Activated CD8-positive, alpha-beta memory T cell treated with anti-CD3 and anti-CD28 coated beads for 36 hours (primary cell): ENCODE measurements at regions not wholly inside any gene's neighbourhood (a gene's known extent, or its start where the extent isn't known, plus 50 kb on each side); places are given as distances from the start of the nearest gene placed in this dataset.

ENCODE experiments used
- CTCF ChIA-PET: fragments of 350-600 bp; sonication (Branson Sonifier 250); formaldehyde crosslinking; loops from one replicate; lab custom pipeline; 2021; ENCODE audit warnings: antibody characterized with exemption; lab: Charles Lee
- POLR2A ChIA-PET: fragments of 350-600 bp; sonication (Branson Sonifier 250); formaldehyde crosslinking; loops from one replicate; lab custom pipeline; 2021; ENCODE audit warnings: antibody characterized with exemption; lab: Charles Lee

GRCh38 chr2:497770-498492 lies 179.3 kb downstream of the TMEM18 start:
- ChIA-PET POLR2A (no interaction called here), CTCF (no interaction called here)

- POLR2A ChIA-PET, result no interaction called here
- CTCF ChIA-PET, result no interaction called here
These were observed 180.5 kb downstream of the TMEM18 start for GRCh38 chr2:496729-497128.

- POLR2A ChIA-PET, result no interaction called here
- CTCF ChIA-PET, result no interaction called here
These were observed 181.4 kb downstream of the TMEM18 start for GRCh38 chr2:495745-496275.

GRCh38 chr2:494853-495252 lies 182.4 kb downstream of the TMEM18 start:
- POLR2A ChIA-PET, result no interaction called here
- CTCF ChIA-PET, result no interaction called here

GRCh38 chr2:493228-493627 lies 184.0 kb downstream of the TMEM18 start:
- POLR2A ChIA-PET, result no interaction called here
- CTCF ChIA-PET, result interaction anchor here (0.6 kb wide), 1 partner anchor 97 kb away, joined by 3 read pairs; no protein-coding TSS in a partner anchor

DNA sequence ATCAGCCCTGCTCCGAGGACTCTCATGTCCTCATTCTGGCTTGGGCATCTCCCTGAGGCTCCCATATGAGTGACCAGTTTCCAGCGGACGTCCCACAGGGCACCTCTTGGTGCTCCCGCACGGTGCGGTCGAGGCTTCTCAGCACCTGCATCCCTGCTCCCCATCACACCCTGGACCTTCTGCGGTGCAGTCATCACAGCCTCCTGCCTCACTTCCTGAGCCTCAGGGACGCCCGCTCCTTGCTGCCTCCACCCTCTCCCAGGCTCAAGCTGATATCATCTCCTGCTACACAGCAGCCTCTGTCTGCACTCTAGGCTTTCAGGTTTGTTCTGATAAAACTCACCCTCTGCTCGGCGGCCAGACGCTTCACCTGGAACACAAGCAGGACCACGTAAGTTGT lies 185.0 kb downstream of the TMEM18 start:
- ChIA-PET CTCF (no interaction called here), POLR2A (no interaction called here)

GRCh38 chr2:489838-490237 lies 187.4 kb downstream of the TMEM18 start:
- POLR2A ChIA-PET, result no interaction called here
- CTCF ChIA-PET, result no interaction called here

DNA sequence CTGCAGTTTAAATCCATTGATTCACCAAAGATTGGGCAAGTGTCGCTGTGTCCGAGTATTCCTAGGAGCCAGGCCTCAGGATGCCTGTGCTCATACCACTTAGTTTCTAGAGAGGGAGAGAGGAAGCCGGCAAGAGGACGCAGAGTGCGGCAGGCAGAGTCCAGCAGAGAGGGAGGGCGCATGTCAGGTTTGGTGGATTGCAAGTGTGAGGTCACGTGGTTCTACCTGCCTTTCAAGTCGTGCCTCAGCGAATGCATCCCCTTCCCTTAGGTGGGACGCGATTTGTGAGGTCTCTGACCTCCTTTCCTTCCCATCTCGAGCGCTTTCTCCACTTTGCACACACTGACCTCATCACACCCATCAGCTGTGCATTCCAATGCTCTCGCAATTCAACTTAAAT lies 188.1 kb downstream of the TMEM18 start:
- ChIA-PET POLR2A (no interaction called here), CTCF (no interaction called here)

DNA sequence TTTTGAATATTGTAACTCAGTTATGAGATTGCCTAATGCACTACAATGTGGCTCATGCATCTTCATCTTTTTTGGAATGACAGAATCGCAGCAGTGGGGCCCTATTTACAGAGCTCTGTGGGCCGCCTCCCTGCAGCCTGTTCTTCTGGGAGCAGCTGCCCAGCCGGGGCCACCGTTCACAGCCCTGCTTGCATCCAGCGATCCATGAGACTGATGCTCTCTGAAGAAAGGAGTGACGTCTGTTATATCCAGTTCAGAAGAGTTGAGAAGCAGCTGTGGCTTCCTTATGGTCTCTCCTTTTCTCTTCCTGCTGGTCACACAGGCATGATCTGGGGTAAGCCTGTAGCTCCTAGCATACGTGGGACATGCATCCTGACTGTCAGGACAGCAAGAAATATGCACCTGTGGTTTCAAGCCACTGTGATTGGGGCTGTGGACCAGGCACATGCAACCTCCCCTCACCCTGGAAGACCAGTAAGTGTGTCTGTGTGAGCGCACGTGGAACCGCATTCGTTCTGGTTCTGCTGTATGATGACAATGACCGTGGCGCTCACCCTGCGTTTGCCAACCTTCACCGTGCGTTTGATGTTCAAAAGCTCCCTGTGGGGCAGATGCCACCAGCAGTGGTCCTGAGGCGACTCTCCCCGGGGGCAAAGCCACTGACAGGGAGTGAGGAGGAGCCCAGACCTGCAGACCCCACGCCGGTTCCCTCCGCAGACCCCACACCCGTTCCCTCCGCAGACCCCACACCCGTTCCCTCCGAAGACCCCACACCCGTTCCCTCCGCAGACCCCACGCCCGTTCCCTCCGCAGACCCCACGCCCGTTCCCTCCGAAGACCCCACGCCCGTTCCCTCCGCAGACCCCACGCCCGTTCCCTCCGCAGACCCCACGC lies 189.8 kb downstream of the TMEM18 start:
- CTCF ChIA-PET, result no interaction called here
- POLR2A ChIA-PET, result no interaction called here

DNA sequence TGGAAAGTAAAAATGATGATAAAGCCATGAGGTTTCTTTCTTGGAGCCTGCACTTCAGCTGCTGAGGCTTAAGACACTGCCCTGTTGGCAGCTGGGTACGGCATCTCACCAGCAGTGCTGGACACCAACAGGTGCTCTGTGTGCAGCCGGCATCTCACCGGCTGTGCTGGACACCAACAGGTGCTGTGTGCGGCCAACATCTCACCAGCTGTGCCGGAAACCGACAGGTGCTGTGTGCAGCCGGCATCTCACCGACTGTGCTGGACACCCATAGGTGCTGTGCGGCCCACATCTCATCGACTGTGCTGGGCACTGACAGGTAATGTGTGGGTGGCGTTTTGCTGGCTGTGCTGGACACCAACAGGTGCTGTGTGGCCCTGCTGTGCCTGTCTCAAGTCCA lies 190.8 kb downstream of the TMEM18 start:
- ChIA-PET POLR2A (no interaction called here), CTCF (no interaction called here)

- CTCF ChIA-PET, result no interaction called here
- POLR2A ChIA-PET, result no interaction called here
These were observed 193.5 kb upstream of the ALKAL2 start for GRCh38 chr2:481388-481787.

- CTCF ChIA-PET, result no interaction called here
These were observed 191.7 kb upstream of the ALKAL2 start for GRCh38 chr2:479490-480176.

GRCh38 chr2:479031-479430 lies 191.1 kb upstream of the ALKAL2 start:
- POLR2A ChIA-PET, result no interaction called here
- CTCF ChIA-PET, result no interaction called here

More at GRCh38 chr2:479490-480176, 191.7 kb upstream of the ALKAL2 start:
- POLR2A ChIA-PET, result no interaction called here

DNA sequence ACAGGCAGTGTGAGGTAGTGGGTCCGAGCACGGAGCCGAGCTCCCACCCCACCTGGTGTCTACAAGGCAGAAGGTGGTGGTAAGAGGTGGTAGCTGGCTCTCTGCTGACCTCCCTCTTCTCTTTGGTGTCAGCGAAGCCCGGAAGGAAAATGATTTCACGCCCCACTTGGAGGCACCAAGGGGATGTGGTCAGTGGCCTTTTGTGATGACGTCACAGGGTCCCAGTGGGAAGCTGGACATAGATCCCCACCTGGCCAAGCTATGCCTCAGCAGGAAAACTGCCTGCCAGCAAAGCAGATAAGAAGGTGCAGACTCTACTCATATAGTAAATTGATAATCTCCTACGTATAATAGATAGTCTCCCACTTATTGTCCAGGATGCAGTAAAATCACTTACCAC lies 183.7 kb upstream of the ALKAL2 start:
- ChIA-PET CTCF (no interaction called here), POLR2A (no interaction called here)

GRCh38 chr2:469514-469913 lies 181.6 kb upstream of the ALKAL2 start:
- CTCF ChIA-PET, result no interaction called here
- POLR2A ChIA-PET, result no interaction called here

DNA sequence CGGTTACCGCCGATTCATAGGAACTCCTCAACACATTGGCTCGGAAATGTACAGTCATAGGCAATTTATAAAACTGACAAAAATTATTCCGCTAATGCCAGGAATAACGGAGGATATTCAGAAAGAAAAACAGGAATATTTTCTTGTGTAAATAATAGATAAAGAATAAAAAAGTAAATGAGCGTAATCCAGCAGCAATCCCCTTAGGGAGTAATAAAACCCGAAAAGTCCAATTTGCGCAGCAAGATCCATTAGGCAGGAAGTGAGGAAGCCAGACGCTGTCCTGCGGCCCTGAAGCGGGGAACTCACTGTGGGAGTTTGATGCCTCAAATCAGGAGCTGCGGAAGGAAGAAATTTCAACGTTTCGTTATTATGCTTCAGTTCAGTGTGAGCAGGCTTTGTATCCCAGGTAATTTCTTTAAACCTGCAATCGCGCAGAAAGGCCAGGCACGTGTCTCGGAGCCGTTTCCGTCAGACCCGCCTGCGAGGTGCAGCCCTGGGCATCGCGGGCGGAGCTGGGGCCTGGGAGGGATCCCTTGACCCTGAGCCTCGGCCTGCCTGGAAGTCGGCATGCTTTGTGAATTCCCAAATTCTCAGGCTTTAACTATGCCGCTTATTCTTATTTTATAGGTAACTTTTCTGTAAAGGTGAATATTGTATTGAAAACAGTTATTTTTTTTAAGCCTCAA lies 180.9 kb upstream of the ALKAL2 start:
- ChIA-PET CTCF (no interaction called here), POLR2A (no interaction called here)

DNA sequence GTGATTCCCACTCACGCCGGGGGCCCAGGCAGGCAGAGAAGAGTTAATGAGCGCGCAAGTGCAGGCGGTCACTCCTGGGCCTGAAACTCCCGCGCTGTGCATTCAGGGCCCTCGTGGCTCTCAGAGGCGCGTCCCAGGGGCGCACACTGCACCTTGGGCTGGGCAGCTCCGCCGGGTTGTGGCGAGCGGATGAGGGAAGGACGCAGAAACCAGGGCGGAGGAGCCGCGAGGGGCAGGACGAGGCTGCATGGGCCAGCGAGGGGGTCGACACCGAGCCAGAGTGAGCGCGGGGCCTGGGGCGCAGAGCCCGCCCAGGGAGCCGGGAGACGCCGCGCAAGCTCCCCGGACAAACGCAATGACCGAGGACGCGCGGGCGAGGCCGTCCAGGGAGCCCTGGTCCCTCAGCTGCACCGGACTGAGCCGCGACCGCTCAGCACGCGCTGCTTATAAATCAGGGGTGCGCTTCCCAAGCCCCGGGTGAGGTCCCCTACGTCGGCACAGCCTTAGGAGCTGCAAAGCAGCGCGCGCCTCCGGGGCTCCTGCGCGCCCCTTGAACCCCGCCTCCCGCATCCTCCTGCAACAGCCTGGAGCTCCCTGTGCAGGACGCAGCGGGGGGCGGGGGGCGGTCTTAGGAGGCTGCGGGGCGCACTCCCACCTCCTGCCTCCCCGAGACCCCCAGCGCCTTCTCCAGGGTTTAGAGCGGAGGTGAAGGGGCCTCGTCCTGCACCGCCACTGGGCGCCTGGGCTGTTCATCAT lies 180.2 kb upstream of the ALKAL2 start:
- ChIA-PET CTCF (no interaction called here), POLR2A (no interaction called here)

DNA sequence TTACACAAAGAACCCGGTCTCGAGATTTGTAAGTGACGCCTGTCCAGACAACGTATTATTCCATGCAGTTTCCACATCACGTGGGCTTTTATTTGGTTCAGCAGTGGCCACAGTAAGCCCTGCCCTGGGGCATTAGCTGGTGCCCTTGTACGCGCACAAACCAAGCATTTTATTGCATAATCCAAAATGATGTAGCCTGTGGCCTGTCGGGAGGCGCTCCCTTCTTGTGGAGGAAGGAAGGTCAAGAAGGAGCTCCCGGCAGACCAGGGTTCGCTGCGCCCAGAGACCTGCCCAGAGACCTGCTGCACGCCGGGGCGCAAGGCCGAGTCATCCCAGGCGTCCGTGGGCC lies 179.6 kb upstream of the ALKAL2 start:
- CTCF ChIA-PET, result no interaction called here
- POLR2A ChIA-PET, result no interaction called here

DNA sequence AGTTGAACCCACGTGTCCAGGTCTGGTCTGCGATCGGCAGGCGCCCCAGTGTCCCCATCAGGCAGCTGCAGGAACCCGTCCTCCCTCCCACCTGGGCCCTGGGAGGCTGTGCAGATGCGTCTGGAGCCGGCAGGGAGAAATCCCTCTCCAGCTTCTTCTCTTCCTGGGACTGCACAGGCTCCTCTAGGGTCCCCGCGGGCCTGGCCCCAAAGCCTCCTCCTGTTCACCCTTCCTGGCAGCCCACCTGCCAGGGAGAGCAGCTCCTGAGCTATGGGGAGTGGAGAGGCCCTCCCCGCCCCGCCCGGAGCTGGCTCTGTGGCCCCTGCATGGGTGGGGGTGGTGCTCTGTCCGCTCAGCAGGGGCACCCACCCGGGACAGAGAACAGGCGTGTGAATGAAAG lies 179.2 kb upstream of the ALKAL2 start:
- CTCF ChIA-PET, result no interaction called here

More for the DNA sequence above, 179.2 kb upstream of the ALKAL2 start:
- POLR2A ChIA-PET, result no interaction called here
